HepG2 (cell line): ENCODE measurements at regions not wholly inside any gene's neighbourhood (a gene's known extent, or its start where the extent isn't known, plus 50 kb on each side); places are given as distances from the start of the nearest gene placed in this dataset.

Experiments used
- ATAC-seq: fragments of 200-7000 bp; cut with Tn5 transposase; 3 replicates; pipeline ENCODE4 v1.9.1; 2020; ENCODE audit warnings: mild to moderate bottlenecking, moderate library complexity
- BruUV-seq: library from RNA; stranded (reverse); fragments of 400-500 nt; replicated peaks from 2 replicates; lab custom pipeline; 2021; lab: Mats Ljungman, UMichigan
- CTCF ChIA-PET: fragments of 300-600 bp; formaldehyde crosslinking; extraction: SDS; loops from one replicate; lab custom pipeline; 2021; ENCODE audit warnings: low total read pairs, inconsistent platforms, low intra/inter-chr PET ratio; lab: Yijun Ruan, JAX
- POLR2A ChIA-PET: fragments of 350-600 bp; sonication (Branson Sonifier 250); formaldehyde crosslinking; loops from one replicate; lab custom pipeline; 2020; ENCODE audit warnings: antibody characterized with exemption, inconsistent platforms; lab: Yijun Ruan, JAX
- DNase-seq: peaks from one replicate; pipeline ENCODE4 v3.0.0-alpha.2; 2015; ENCODE audit warnings: low spot score
- FAIRE-seq: peaks from 3 replicates; lab custom pipeline; 2011; peaks lifted over from hg19 to GRCh38; lab: Jason Lieb, UNC
- H2AFZ ChIP-seq: one replicate; pipeline ENCODE4 v1.6.1; 2011; ENCODE audit warnings: low read length, inconsistent platforms
- H3K27ac ChIP-seq: fragments of 300-600 bp; 3 replicates; pipeline ENCODE4 v1.8.0; 2011; ENCODE audit warnings: mixed run types, mild to moderate bottlenecking, mixed read lengths, low read length, inconsistent platforms; ENCODE audit not compliant: insufficient read depth; ENCODE audit errors: extremely low read length
- H3K27me3 ChIP-seq, 2 experiments: fragments of 200-600 bp in 1 of 2; 2 replicates in 1 of 2; 3 replicates in 1 of 2; pipeline versions ENCODE4 v1.6.0 to v1.8.0; 2011; ENCODE audit warnings: low read length in 2 of 2, mild to moderate bottlenecking in 2 of 2, moderate library complexity in 2 of 2, inconsistent platforms in 1 of 2; ENCODE audit not compliant: insufficient read depth in 2 of 2, control insufficient read depth in 1 of 2
- H3K36me3 ChIP-seq, 2 experiments: fragments of 200-600 bp in 1 of 2; replicated peaks in 1 of 2; 2 replicates in 1 of 2; 3 replicates in 1 of 2; pipeline versions ENCODE4 v1.5.1 to v1.8.0; 2011; ENCODE audit warnings: low read length in 2 of 2, inconsistent platforms in 1 of 2; ENCODE audit not compliant: insufficient read depth in 2 of 2, control insufficient read depth in 1 of 2
- H3K4me1 ChIP-seq: 2 replicates; pipeline ENCODE4 v1.5.1; 2012; ENCODE audit warnings: low read length, inconsistent platforms; ENCODE audit not compliant: insufficient read depth
- H3K4me2 ChIP-seq: 2 replicates; pipeline ENCODE4 v1.6.0; 2011; ENCODE audit warnings: low read depth, low read length, inconsistent platforms
- H3K4me3 ChIP-seq, 3 experiments: fragments of 200-600 bp in 1 of 3; sonication (generic), shearing (Covaris generic) in 1 of 3; replicated peaks in 1 of 3; 2 replicates each; pipeline ENCODE4 v1.5.1; 2011 to 2016; ENCODE audit warnings: low read length in 3 of 3, inconsistent platforms in 2 of 3, low read depth in 2 of 3, mild to moderate bottlenecking in 2 of 3, control low read depth in 1 of 3, mixed read lengths in 1 of 3; ENCODE audit not compliant: insufficient read depth in 1 of 3
- H3K79me2 ChIP-seq: one replicate; pipeline ENCODE4 v1.6.1; 2011; ENCODE audit warnings: low read length, inconsistent platforms; ENCODE audit not compliant: insufficient read depth
- H3K9ac ChIP-seq: 2 replicates; pipeline ENCODE4 v1.6.0; 2011; ENCODE audit warnings: mild to moderate bottlenecking, low read depth, low read length, inconsistent platforms; ENCODE audit not compliant: insufficient read depth
- H3K9me3 ChIP-seq: 2 replicates; pipeline ENCODE4 v1.5.1; 2012; ENCODE audit warnings: mild to moderate bottlenecking, low read length
- H4K20me1 ChIP-seq: 2 replicates; pipeline ENCODE4 v1.6.0; 2011; ENCODE audit warnings: inconsistent platforms, mild to moderate bottlenecking, low read length, moderate library complexity; ENCODE audit not compliant: insufficient read depth
- ARID3A ChIP-seq: IDR thresholded peaks from 2 replicates; pipeline ENCODE4 v1.6.1; 2012; ENCODE audit warnings: low read depth, low read length, improper control_type of control experiment
- CTCF ChIP-seq: sonication (generic); formaldehyde crosslinking; IDR thresholded peaks from 2 replicates; pipeline ENCODE4 v1.5.0; 2020; ENCODE audit warnings: mild to moderate bottlenecking, missing genetic modification reagents, moderate library complexity
- FOXO4 ChIP-seq: sonication (generic); formaldehyde crosslinking; conservative IDR thresholded peaks from 2 replicates; pipeline ENCODE4 v1.8.1; 2023; ENCODE audit warnings: missing genetic modification reagents
- NFE2L1 ChIP-seq: sonication (generic); formaldehyde crosslinking; IDR thresholded peaks from 2 replicates; pipeline ENCODE4 v1.4.0; 2020; ENCODE audit warnings: missing genetic modification reagents, mild to moderate bottlenecking, borderline replicate concordance
- NFYC ChIP-seq: IDR thresholded peaks from 2 replicates; pipeline ENCODE4 v1.6.1; 2016; ENCODE audit warnings: missing genetic modification reagents, missing compliant biosample characterization
- SMC3 ChIP-seq: IDR thresholded peaks from 2 replicates; pipeline ENCODE4 v1.6.1; 2011; ENCODE audit warnings: low read length, improper control_type of control experiment
- STAG1 ChIP-seq: sonication (generic); formaldehyde crosslinking; IDR thresholded peaks from 2 replicates; pipeline ENCODE4 v1.4.0; 2020; ENCODE audit warnings: missing genetic modification reagents
- ZFX ChIP-seq: sonication (generic); formaldehyde crosslinking; IDR thresholded peaks from 2 replicates; pipeline ENCODE4 v1.4.0; 2020; ENCODE audit warnings: mild to moderate bottlenecking, low read depth, missing genetic modification reagents, moderate library complexity
- ZNF597 ChIP-seq: sonication (generic); formaldehyde crosslinking; IDR thresholded peaks from 2 replicates; pipeline ENCODE4 v1.5.0; 2020; ENCODE audit warnings: missing genetic modification reagents
- ZNF619 ChIP-seq: sonication (generic); formaldehyde crosslinking; IDR thresholded peaks from 2 replicates; pipeline ENCODE4 v1.4.0; 2020; ENCODE audit warnings: mild to moderate bottlenecking, missing genetic modification reagents
- WGBS: methylation state at CpG from one replicate; pipeline ENCODE4 v1.1.6; 2017; ENCODE audit warnings: low lambda C conversion rate; 5-methylcytosine and 5-hydroxymethylcytosine counted together
- in situ Hi-C: cut with HindIII; loops from 2 replicates; pipeline ENCODE4 v1.10.0; 2017; ENCODE audit warnings: low pct_unique_long_range_greater_than_20kb; ENCODE audit not compliant: extremely low pct_ligation_motif_present
- intact Hi-C: fragments of 100-400 bp; cut with micrococcal nuclease; formaldehyde crosslinking; loops from one replicate; pipeline ENCODE4 v1.10.0; 2022; ENCODE audit not compliant: unreplicated experiment

GRCh38 chr2:237164474-237165042, 78.9 kb downstream of the COPS8 start:
- H3K36me3 ChIP-seq = no peaks in the 10 kb centered on the region
- no peaks in the 10 kb centered on the region for H3K4me1 ChIP-seq
- no peak overlapping the region for H3K9ac ChIP-seq
- FAIRE-seq (no peak), DNase-seq (no peak), ATAC-seq (no peak)
- peaks cover 1 to 10% of the 10 kb centered on the region in 2 experiments; a peak in 2 of 5 replicates for H3K27me3 ChIP-seq
- ChIA-PET CTCF (no interaction called here), POLR2A (no interaction called here)
- in situ Hi-C loops = no loop called here
- TF ChIP-seq NFE2L1 (CRISPR knock-in tag) = no peak
- TF ChIP-seq ZFX (CRISPR knock-in tag) = no peak
- 0 out of 2 replicates have a peak, but pooled peaks have one; percentile 28 for TF ChIP-seq FOXO4 (CRISPR knock-in tag)
- intact Hi-C loops = no loop called here
- H3K27ac ChIP-seq = no peak overlapping the region
- H4K20me1 ChIP-seq = no peaks in the 10 kb centered on the region
- no peak overlapping the region for H2AFZ ChIP-seq
- no peaks in the 10 kb centered on the region for H3K79me2 ChIP-seq
- H3K9me3 ChIP-seq = peaks cover 4% of the 10 kb centered on the region; the same call in 1 of the 2 replicates
- H3K4me2 ChIP-seq = no peak overlapping the region
- no TSS peak for BruUV-seq
- WGBS = 11% methylated on average over 10 of the region's 10 CpGs
- H3K4me3 ChIP-seq = no peak overlapping the region

GRCh38 chr2:237165405-237166276, 80.0 kb downstream of the COPS8 start:
- Histone ChIP-seq H2AFZ (no peak overlapping the region), H3K4me2 (no peak overlapping the region), H3K9ac (no peak overlapping the region), H3K4me1 (no peaks in the 10 kb centered on the region), H3K79me2 (no peaks in the 10 kb centered on the region), H3K36me3 (no peaks in the 10 kb centered on the region), H4K20me1 (no peaks in the 10 kb centered on the region), H3K27me3 (peaks cover 0 to 7% of the 10 kb centered on the region in 2 experiments; a peak in 2 of 5 replicates), H3K27ac (no peak overlapping the region), H3K9me3 (peaks cover 4% of the 10 kb centered on the region; the same call in 1 of the 2 replicates), H3K4me3 (no peak overlapping the region)
- peak; percentile 14 for DNase-seq
- ChIA-PET POLR2A (no interaction called here), CTCF (no interaction called here)
- BruUV-seq = no TSS peak
- in situ Hi-C loops = no loop called here
- peak; percentile 26 for FAIRE-seq
- peak; percentile 66 for ATAC-seq
- WGBS = 21% methylated on average over 5 of the region's 5 CpGs
- intact Hi-C loops = no loop called here
- peak; percentile 53; the same call in 1 of the 2 replicates for TF ChIP-seq SMC3
- peak; percentile 60 for TF ChIP-seq STAG1 (CRISPR knock-in tag)
- peak; percentile 60 for TF ChIP-seq CTCF (CRISPR knock-in tag)
- TF ChIP-seq ZNF619 (CRISPR knock-in tag) = no peak
- no peak for TF ChIP-seq ZNF597 (CRISPR knock-in tag)
- no peak for TF ChIP-seq ARID3A
- no peak for TF ChIP-seq NFYC (CRISPR knock-in tag)
